ENCODE measurements at regions not wholly inside any gene's neighbourhood (a gene's known extent, or its start where the extent isn't known, plus 50 kb on each side); places are given as distances from the start of the nearest gene placed in this dataset.

- no peak overlapping the region for H3K27ac ChIP-seq
- no peaks in the 10 kb centered on the region for H3K36me3 ChIP-seq (ENCODE audit: insufficient read depth)
- no peak overlapping the region for H3K4me2 ChIP-seq
- H2AFZ ChIP-seq (ENCODE audit: low read depth) = no peak overlapping the region
- H3K79me2 ChIP-seq (ENCODE audit: insufficient read depth, low read depth) = no peaks in the 10 kb centered on the region
- no peak overlapping the region for H3K4me3 ChIP-seq (IDR thresholded peaks at IDR 0.05; ENCODE audit: insufficient read depth, low read depth, low read length)
- no peaks in the 10 kb centered on the region for H3K4me1 ChIP-seq (ENCODE audit: low read depth, poor library complexity, severe bottlenecking)
- H3K27me3 ChIP-seq (ENCODE audit: insufficient read depth, low read depth) = no peaks in the 10 kb centered on the region
- no peak overlapping the region for H3K9ac ChIP-seq
- TF ChIP-seq CTCF (conservative IDR thresholded peaks at IDR 0.05; ENCODE audit: low read depth, low read length) = no peak
- H4K20me1 ChIP-seq (ENCODE audit: insufficient read depth) = no peaks in the 10 kb centered on the region
These were observed 172.9 kb upstream of the SETBP1 start for GRCh38 chr18:44507729-44508325.

GRCh38 chr18:44508474-44508873, 172.2 kb upstream of the SETBP1 start:
- no peak overlapping the region for H3K27ac ChIP-seq
- H3K4me3 ChIP-seq (IDR thresholded peaks at IDR 0.05; ENCODE audit: insufficient read depth, low read depth, low read length) = no peak overlapping the region
- H3K36me3 ChIP-seq (ENCODE audit: insufficient read depth) = no peaks in the 10 kb centered on the region
- TF ChIP-seq CTCF (conservative IDR thresholded peaks at IDR 0.05; ENCODE audit: low read depth, low read length) = no peak
- no peaks in the 10 kb centered on the region for H3K27me3 ChIP-seq (ENCODE audit: insufficient read depth, low read depth)
- H3K4me2 ChIP-seq = no peak overlapping the region
- no peak overlapping the region for H2AFZ ChIP-seq (ENCODE audit: low read depth)
- H4K20me1 ChIP-seq (ENCODE audit: insufficient read depth) = no peaks in the 10 kb centered on the region
- H3K9ac ChIP-seq = no peak overlapping the region
- H3K4me1 ChIP-seq (ENCODE audit: low read depth, poor library complexity, severe bottlenecking) = no peaks in the 10 kb centered on the region
- no peaks in the 10 kb centered on the region for H3K79me2 ChIP-seq (ENCODE audit: insufficient read depth, low read depth)

GRCh38 chr18:44509048-44509447, 171.6 kb upstream of the SETBP1 start:
- no peaks in the 10 kb centered on the region for H3K4me1 ChIP-seq (ENCODE audit: low read depth, poor library complexity, severe bottlenecking)
- no peak overlapping the region for H2AFZ ChIP-seq (ENCODE audit: low read depth)
- H3K27ac ChIP-seq = no peak overlapping the region
- H3K4me2 ChIP-seq = no peak overlapping the region
- no peak overlapping the region for H3K9ac ChIP-seq
- no peaks in the 10 kb centered on the region for H3K27me3 ChIP-seq (ENCODE audit: insufficient read depth, low read depth)
- no peaks in the 10 kb centered on the region for H4K20me1 ChIP-seq (ENCODE audit: insufficient read depth)
- H3K79me2 ChIP-seq (ENCODE audit: insufficient read depth, low read depth) = no peaks in the 10 kb centered on the region
- H3K36me3 ChIP-seq (ENCODE audit: insufficient read depth) = no peaks in the 10 kb centered on the region
- H3K4me3 ChIP-seq (IDR thresholded peaks at IDR 0.05; ENCODE audit: insufficient read depth, low read depth, low read length) = no peak overlapping the region
- TF ChIP-seq CTCF (conservative IDR thresholded peaks at IDR 0.05; ENCODE audit: low read depth, low read length) = no peak

GRCh38 chr18:44510390-44510789, 170.3 kb upstream of the SETBP1 start:
- TF ChIP-seq CTCF (conservative IDR thresholded peaks at IDR 0.05; ENCODE audit: low read depth, low read length) = no peak
- H2AFZ ChIP-seq (ENCODE audit: low read depth) = no peak overlapping the region
- H3K9ac ChIP-seq = no peak overlapping the region
- no peak overlapping the region for H3K27ac ChIP-seq
- H3K4me3 ChIP-seq (IDR thresholded peaks at IDR 0.05; ENCODE audit: insufficient read depth, low read depth, low read length) = no peak overlapping the region
- H3K79me2 ChIP-seq (ENCODE audit: insufficient read depth, low read depth) = no peaks in the 10 kb centered on the region
- no peaks in the 10 kb centered on the region for H4K20me1 ChIP-seq (ENCODE audit: insufficient read depth)
- no peaks in the 10 kb centered on the region for H3K36me3 ChIP-seq (ENCODE audit: insufficient read depth)
- H3K4me2 ChIP-seq = no peak overlapping the region
- no peaks in the 10 kb centered on the region for H3K27me3 ChIP-seq (ENCODE audit: insufficient read depth, low read depth)
- no peaks in the 10 kb centered on the region for H3K4me1 ChIP-seq (ENCODE audit: low read depth, poor library complexity, severe bottlenecking)

Data from KMS-11 (cell line).